GM12864 (cell line): ENCODE measurements at regions not wholly inside any gene's neighbourhood (a gene's known extent, or its start where the extent isn't known, plus 50 kb on each side); places are given as distances from the start of the nearest gene placed in this dataset.
"Not testable (repeated sequence)": the region's sequence is repeated elsewhere in the genome, so short reads cannot be mapped to it uniquely, and the experiment has no call there.

Source experiments
- DNase-seq: peaks from one replicate; pipeline ENCODE4 v3.0.0-alpha.2; 2011; ENCODE audit warnings: low read depth
- H3K4me3 ChIP-seq: 2 replicates; pipeline ENCODE4 v1.5.1; 2011; ENCODE audit warnings: mild to moderate bottlenecking, low read depth, low read length, control low read depth
- CTCF ChIP-seq: IDR thresholded peaks from 2 replicates; pipeline ENCODE4 v1.5.1; 2011; ENCODE audit warnings: low read depth, mild to moderate bottlenecking, moderate library complexity, low read length, control low read depth, inconsistent platforms; ENCODE audit errors: missing control alignments

- no peak for DNase-seq
- peak overlapping the region; percentile 32; the same call in 1 of the 2 replicates for H3K4me3 ChIP-seq
- no peak for TF ChIP-seq CTCF
Measured at GRCh38 chr17:77332034-77332971, 191.5 kb downstream of the SEC14L1 start.

GRCh38 chr17:77332981-77333685, 192.4 kb downstream of the SEC14L1 start:
- H3K4me3 ChIP-seq: no peak overlapping the region
- TF ChIP-seq CTCF: no peak
- no peak for DNase-seq

- no peak for DNase-seq
- H3K4me3 ChIP-seq: no peak overlapping the region
- TF ChIP-seq CTCF: no peak
Measured at GRCh38 chr17:77337150-77337549, 196.4 kb downstream of the SEC14L1 start.

- no peak for TF ChIP-seq CTCF
- no peak overlapping the region for H3K4me3 ChIP-seq
- DNase-seq: no peak
Measured at GRCh38 chr17:77341069-77341541, 200.3 kb downstream of the SEC14L1 start.

GRCh38 chr17:77342656-77342990, 201.9 kb downstream of the SEC14L1 start:
- DNase-seq, H3K4me3 ChIP-seq: not testable (repeated sequence)

GRCh38 chr17:77343031-77343800, 202.4 kb downstream of the SEC14L1 start:
- DNase-seq: no peak
- TF ChIP-seq CTCF: no peak
- no peak overlapping the region for H3K4me3 ChIP-seq

- TF ChIP-seq CTCF: no peak
- DNase-seq: no peak
Measured at GRCh38 chr17:77344038-77344437, 203.3 kb downstream of the SEC14L1 start.

More at GRCh38 chr17:77344038-77344437, 203.3 kb downstream of the SEC14L1 start:
- H3K4me3 ChIP-seq: no peak overlapping the region
